DND-41 (cell line): ENCODE measurements at regions not wholly inside any gene's neighbourhood (a gene's known extent, or its start where the extent isn't known, plus 50 kb on each side); places are given as distances from the start of the nearest gene placed in this dataset.

ENCODE experiments used
- EZH2 ChIP-seq: IDR thresholded peaks from 3 replicates; pipeline ENCODE4 v1.6.1; 2012; ENCODE audit warnings: borderline replicate concordance, low read depth, mild to moderate bottlenecking, moderate library complexity, low read length, inconsistent platforms; ENCODE audit not compliant: severe bottlenecking
- TF ChIP-seq, protein P1 (sequence below): IDR thresholded peaks from 2 replicates; pipeline ENCODE4 v1.5.1; 2012; ENCODE audit warnings: borderline replicate concordance, low read length, moderate library complexity, mild to moderate bottlenecking; ENCODE audit not compliant: poor library complexity, severe bottlenecking; ENCODE audit errors: extremely low read depth

DNA sequence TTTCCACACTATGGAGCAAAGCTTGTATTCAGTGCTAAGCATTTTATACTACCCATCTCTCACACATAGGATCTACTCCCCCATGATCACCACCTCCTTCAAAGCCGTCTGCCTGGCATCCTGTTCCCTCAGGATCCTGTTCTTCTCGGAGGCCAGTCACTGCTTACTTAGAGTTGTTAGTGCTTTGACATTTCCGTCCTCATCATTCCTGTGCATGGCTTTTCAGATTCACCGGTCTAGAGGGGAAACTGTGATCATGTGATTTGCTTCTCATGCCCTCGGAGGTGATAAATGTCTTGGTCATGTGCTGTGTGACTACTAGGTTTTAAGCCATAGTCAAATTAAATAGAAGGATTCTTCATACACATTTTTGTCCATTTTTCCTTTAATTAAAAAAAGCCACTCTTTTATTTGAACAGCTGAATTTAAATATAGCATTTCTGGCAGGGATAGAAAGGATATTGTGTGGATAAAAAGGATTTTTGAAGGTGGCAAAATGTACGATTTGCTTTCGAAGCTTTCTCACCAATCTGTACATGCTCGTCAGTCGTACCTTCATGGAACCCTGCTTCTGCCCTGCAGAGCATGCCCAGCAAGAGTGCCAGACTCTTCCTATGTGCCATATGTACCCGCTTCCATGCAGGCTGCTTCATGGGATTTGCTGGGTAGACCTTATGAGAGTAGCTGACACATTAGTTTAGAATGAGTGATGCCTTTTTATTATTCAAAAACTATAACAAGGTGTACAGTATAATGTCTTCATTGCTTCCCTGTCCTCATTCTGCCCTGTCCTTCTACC, 53.3 kb downstream of the BMAL2 start:
- TF ChIP-seq EZH2 = no peak
- TF ChIP-seq, protein P1, sequence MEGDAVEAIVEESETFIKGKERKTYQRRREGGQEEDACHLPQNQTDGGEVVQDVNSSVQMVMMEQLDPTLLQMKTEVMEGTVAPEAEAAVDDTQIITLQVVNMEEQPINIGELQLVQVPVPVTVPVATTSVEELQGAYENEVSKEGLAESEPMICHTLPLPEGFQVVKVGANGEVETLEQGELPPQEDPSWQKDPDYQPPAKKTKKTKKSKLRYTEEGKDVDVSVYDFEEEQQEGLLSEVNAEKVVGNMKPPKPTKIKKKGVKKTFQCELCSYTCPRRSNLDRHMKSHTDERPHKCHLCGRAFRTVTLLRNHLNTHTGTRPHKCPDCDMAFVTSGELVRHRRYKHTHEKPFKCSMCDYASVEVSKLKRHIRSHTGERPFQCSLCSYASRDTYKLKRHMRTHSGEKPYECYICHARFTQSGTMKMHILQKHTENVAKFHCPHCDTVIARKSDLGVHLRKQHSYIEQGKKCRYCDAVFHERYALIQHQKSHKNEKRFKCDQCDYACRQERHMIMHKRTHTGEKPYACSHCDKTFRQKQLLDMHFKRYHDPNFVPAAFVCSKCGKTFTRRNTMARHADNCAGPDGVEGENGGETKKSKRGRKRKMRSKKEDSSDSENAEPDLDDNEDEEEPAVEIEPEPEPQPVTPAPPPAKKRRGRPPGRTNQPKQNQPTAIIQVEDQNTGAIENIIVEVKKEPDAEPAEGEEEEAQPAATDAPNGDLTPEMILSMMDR = no peak
